NB4 (cell line): ENCODE measurements at regions not wholly inside any gene's neighbourhood (a gene's known extent, or its start where the extent isn't known, plus 50 kb on each side); places are given as distances from the start of the nearest gene placed in this dataset.

Experiments used
- CTCF ChIP-seq: IDR thresholded peaks from one replicate; pipeline ENCODE4 v1.5.1; 2012; ENCODE audit warnings: low read depth, low read length
- MAX ChIP-seq: IDR thresholded peaks from 2 replicates; pipeline ENCODE4 v1.6.1; 2011; ENCODE audit warnings: low read depth, low read length
- MYC ChIP-seq: IDR thresholded peaks from 2 replicates; pipeline ENCODE4 v1.6.1; 2011; ENCODE audit warnings: low read depth, low read length
- POLR2A ChIP-seq: IDR thresholded peaks from 2 replicates; pipeline ENCODE4 v1.6.1; 2011; ENCODE audit warnings: mild to moderate bottlenecking; ENCODE audit not compliant: insufficient read length; ENCODE audit errors: extremely low read depth

GRCh38 chr9:13367784-13368183, 88.3 kb upstream of the MPDZ start:
- TF ChIP-seq POLR2A (no peak), CTCF (no peak), MYC (no peak), MAX (no peak)
